K562 (cell line): ENCODE measurements at regions not wholly inside any gene's neighbourhood (a gene's known extent, or its start where the extent isn't known, plus 50 kb on each side); places are given as distances from the start of the nearest gene placed in this dataset.

Source experiments
- FOXO4 ChIP-seq: fragments of 450-650 bp; formaldehyde crosslinking; IDR thresholded peaks from 2 replicates; pipeline ENCODE4 v1.4.0; 2020; ENCODE audit warnings: mild to moderate bottlenecking, moderate library complexity
- NR2C1 ChIP-seq, 2 experiments: fragments of 450-650 bp; IDR thresholded peaks; 2 replicates each; pipeline ENCODE4 v1.6.1; 2017; ENCODE audit warnings: mild to moderate bottlenecking in 2 of 2, antibody characterized with exemption in 1 of 2, inconsistent platforms in 1 of 2, missing compliant biosample characterization in 1 of 2, missing genetic modification characterization in 1 of 2
- SRF ChIP-seq, 2 experiments: fragments of 250-450, 450-650 bp in 1 of 2; sonication (Bioruptor Pico) in 1 of 2; sonication (generic) in 1 of 2; formaldehyde crosslinking; IDR thresholded peaks; 2 replicates each; pipeline versions ENCODE4 v1.5.0 to v1.5.1; 2020 to 2022; ENCODE audit warnings: mild to moderate bottlenecking in 1 of 2, missing genetic modification reagents in 1 of 2
- ZBTB40 ChIP-seq, 2 experiments: fragments of 450-650 bp in 1 of 2; sonication (generic) in 1 of 2; formaldehyde crosslinking in 1 of 2; IDR thresholded peaks; 2 replicates each; pipeline versions ENCODE4 v1.7.1 to v1.9.0; 2016 to 2022; ENCODE audit warnings: inconsistent platforms in 1 of 2, mild to moderate bottlenecking in 1 of 2, missing genetic modification reagents in 1 of 2

- TF ChIP-seq FOXO4 (CRISPR knock-in tag) (no peak), SRF (CRISPR knock-in tag; IDR thresholded peaks at IDR 0.05) (no peak), NR2C1 (IDR thresholded peaks at IDR 0.05) (no peak), NR2C1 (tag; IDR thresholded peaks at IDR 0.05) (0 out of 2 replicates have a peak, but pooled peaks have one; percentile 25), ZBTB40 (IDR thresholded peaks at IDR 0.05) (0 out of 2 replicates have a peak, but pooled peaks have one; percentile 39), ZBTB40 (CRISPR knock-in tag; IDR thresholded peaks at IDR 0.05) (no peak)
These were observed 485.2 kb upstream of the CDH9 start (continued) for GRCh38 chr5:27523629-27524028.
